ENCODE measurements at regions not wholly inside any gene's neighbourhood (a gene's known extent, or its start where the extent isn't known, plus 50 kb on each side); places are given as distances from the start of the nearest gene placed in this dataset.
A peak's percentile ranks its signal among the peaks of the same experiment; 100 is the strongest.

DNA sequence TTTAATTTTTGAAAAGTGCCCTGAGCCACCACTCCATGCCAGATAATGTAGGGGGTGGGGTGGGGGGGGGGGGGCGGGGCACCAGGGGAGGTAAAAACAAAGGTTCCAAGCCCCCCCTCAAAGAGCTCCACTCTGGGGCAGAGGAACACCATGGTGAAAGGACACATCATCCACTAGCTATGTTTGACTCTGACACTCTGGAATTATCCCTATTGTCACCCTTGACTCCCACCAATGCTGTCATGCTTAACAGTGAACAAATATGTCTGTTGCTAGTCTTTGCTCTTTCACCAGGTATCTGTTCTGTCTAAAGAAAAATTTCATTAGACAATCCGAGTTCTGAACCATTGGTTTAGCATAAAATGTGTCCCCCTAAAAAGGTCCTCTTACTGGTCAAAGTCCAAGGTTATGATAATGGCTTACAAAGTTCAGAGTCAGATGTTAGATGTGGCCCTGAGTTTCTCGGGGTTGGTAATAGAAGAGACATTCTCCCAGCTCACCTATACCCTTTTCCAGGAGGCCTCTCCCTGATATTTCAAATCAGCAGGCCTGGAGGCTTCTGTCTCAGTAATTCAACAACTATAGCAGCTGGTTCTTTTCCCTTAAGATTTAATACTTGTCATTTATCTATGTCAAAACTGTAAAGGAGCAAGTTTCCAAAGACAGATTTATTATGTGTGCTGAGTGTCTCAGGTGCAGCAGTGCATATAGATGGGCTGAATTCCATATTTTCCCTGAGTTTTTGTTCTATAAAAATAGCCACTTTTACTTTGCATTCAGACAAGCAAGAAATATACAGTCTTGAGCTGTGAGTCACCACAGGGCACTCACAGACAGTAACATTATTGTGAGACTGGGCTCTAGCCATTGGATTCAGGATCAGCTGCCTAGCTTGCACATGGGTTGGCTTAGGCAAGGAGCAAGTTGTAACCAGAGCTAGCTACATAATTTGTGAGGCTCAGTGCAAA lies 174.1 kb downstream of the CSNK2A3 start:
- DNase-seq (no peak), ATAC-seq (peak in 1 of 2 donors; percentile 93)
- intact Hi-C loops (cut with DNase I) = no loop called here

DNA sequence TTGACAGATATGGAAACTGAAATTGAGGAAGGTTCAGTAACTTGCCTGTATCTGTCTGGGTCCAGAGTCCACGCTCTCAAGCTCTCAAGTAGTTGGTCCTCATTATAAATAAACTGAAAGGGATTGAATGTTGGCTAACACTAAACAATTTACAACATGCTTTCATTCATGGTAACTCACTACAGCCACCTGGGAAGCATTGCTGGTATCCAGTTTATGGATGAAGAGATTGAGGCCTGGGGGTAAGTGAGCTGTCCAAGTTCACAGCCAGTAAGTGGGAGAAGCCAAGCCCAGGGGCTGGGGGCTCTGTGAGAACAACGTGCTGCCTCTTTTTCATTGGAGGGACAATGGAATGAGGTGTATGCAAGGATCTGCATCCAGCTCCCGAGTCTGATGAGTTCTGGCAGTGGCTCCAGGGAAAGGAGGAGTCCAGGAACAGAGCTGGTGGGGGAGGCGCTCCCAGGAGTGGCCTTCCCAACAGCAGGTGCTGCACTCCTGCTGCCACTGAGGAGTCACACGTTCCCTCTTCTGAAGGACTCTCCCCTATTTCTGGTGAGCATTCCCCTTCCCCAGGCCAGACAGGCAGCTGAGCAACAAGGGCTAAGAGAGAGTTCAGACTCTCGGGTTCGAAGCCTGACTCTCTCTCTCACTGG lies 175.8 kb downstream of the CSNK2A3 start:
- no peak for DNase-seq
- intact Hi-C loops (cut with DNase I) = no loop called here
- ATAC-seq = no peak

DNA sequence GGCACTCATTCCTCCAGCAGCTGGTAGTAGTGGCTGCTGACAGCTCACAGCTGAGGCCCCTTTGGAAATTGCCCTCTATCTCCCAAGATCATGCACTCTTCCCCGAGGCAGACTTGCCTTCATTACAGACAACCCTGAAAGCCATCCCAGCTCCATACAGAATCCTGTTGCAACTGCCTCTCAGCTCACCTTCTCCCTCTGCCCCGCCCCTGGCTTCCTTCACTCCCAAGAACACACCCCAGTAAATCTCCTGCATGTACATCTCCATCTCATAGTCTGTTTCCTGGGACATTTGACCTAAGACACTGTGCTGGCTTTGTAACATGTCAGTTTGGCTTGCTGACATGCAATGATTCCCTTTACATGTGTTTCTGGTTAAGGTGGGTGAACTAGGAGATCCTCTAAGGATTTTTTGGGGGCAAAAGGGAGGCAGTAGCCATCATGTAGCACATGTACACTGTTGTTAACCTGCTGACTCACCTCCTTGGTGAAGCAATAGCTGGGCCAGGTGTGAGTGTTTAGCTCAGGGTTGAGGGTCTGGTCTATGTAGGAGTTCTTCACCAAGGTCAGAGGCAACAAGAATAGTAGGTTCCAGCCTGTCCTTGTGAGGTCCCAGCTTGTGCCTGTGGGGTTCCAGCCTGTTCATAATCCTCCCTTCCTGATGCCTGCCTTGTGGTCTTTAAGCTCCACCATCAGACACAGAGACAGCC lies 179.6 kb downstream of the CSNK2A3 start:
- ATAC-seq = no peak
- DNase-seq = no peak
- intact Hi-C loops (cut with DNase I) = no loop called here

DNA sequence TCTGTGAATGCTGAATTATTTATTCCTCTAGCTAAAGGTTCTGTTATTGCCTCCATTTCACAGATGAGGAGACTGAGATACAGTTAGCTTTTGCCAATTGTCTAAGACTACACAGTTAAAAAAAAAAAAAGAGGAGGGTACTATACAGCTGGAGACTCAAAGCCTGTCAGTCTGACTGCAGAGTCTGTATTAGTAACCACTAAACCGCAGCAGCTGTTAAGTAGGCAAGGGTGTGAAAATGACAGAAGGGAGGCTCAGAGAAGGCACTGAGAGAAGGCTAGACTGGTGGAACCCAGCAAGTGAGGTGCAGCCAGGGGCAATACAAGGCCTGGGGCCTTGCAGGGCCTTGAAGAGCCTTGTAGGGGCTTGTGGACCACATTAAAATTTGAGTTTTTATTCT lies 181.2 kb downstream of the CSNK2A3 start:
- intact Hi-C loops (cut with DNase I) = no loop called here
- DNase-seq (no peak), ATAC-seq (peak; percentile 37 to 61)

DNA sequence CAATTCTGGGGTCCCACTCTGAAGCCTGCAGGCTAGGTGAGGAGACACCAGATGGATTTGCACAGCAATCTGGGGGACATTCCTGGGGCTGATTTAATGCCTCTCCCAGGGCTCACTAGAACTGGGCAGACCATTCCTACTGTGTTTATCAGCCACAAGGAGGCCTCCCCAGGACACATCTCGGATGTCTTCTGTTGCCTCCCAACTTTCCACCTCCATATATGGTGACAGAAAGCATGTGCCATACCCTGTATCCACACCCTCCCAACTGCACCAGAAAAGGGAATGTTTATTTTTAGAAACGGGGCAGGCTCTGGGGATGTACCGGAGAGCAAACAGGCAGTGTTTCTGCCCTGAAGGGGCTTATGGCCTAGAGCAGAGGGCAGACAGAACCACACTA lies 181.8 kb downstream of the CSNK2A3 start:
- DNase-seq (no peak), ATAC-seq (peak; percentile 73 to 84)
- intact Hi-C loops (cut with DNase I) = no loop called here

- DNase-seq (no peak), ATAC-seq (no peak)
- intact Hi-C loops (cut with DNase I) = no loop called here
Observed at GRCh38 chr11:11170352-11171084, 182.5 kb downstream of the CSNK2A3 start.

- ATAC-seq (no peak), DNase-seq (no peak)
- intact Hi-C loops (cut with DNase I) = no loop called here
Observed at GRCh38 chr11:11169715-11170351, 183.2 kb downstream of the CSNK2A3 start.

DNA sequence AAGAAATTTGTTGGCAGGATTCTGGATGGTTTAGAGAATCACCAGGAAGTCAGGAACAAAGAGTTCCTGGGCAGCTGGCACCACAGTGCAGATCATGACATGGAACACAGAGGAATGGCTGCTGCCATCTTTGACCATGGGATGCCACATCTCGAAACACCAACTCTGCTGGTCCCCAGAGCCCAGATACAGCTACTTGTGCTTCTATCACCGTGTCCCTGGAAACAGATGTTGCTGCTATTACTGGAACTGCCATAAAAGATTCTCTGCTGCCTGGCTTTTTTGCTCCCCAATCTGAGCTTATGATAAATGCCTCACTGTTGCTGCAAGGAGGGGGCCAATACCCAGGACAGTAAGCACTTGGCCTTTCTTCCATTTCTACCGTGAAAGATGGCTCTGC lies 185.2 kb downstream of the CSNK2A3 start:
- intact Hi-C loops (cut with DNase I) = no loop called here
- no peak for ATAC-seq
- DNase-seq = no peak

DNA sequence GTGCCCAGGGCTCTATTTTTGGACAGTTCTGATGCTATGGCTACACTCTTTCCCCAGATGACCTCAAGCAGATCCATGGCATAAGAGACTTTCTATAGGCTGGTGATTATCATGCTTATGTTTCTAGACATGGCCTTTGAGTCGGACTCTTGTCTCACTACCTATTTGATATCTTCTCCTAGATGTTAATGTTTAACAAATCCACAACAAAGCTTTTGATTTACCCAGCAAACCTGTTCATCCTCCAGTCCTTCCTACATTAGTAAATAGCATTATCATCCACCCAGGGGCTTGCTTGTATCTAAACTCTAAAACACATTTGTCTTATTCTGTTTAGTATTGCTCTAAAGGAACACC lies 188.7 kb downstream of the CSNK2A3 start:
- ATAC-seq (no peak), DNase-seq (no peak)
- intact Hi-C loops (cut with DNase I) = no loop called here

DNA sequence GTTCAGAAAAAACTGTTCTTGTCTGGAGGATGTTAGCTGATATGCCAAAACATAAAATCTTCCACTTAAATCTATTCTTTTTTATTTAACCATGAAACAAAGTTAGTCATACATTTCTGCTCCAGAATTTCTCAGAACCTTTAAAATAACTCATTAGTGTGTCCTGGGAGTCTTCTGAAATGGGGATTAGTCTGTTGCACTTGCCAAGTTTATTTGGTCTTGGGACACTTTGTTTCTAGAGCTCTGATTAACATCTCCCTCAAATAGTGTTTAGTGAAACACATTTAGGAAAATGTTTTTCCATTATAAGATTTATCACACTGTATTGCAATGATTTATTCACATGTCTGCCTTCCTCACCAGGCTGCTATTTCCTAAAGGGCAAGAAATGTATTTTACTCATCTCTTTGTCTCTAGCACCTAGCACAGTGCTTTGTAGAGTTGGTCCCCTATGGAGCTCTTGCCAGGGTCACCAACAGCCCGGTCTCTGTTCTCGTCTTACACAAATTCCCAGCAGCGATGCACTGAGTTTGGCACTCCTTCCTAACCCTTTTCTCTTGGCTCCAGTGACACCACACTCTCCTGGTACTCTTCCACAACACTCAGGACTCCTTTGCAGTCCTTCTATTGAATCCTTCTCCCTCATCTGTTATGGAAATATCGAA lies 189.2 kb downstream of the CSNK2A3 start:
- ATAC-seq = no peak

DNA sequence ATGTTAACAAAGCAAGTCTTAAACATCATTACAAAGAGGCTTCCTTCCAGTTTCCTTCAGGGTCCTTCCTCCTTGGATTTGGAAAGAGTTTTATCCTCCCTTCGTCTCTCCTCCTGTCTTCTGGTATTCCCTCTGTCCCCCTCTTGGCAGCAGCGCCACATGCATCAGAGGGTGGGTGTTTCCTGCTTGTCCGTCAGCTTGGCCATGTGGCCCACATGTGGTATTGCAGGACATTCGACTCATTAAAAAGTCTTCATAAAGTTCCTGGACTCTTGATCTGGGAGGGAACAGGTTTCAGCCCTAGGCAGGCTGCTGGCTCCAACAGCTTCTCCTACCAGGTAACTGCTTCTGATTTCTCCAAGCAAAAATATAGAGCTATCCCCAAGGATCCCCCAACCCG lies 189.8 kb downstream of the CSNK2A3 start:
- ATAC-seq (peak in 1 of 2 donors; percentile 19), DNase-seq (no peak)
- intact Hi-C loops (cut with DNase I) = no loop called here

More for the DNA sequence above, 189.2 kb downstream of the CSNK2A3 start:
- DNase-seq = no peak
- intact Hi-C loops (cut with DNase I) = no loop called here

GRCh38 chr11:11157185-11157584 lies 195.9 kb downstream of the CSNK2A3 start:
- intact Hi-C loops (cut with DNase I) = loop anchor here in 1 of 2 donors (5.0 kb wide), 2 partner anchors 120 to 620 kb away; no protein-coding TSS in a partner anchor
- ATAC-seq (peak in 1 of 2 donors; percentile 70), DNase-seq (peak; percentile 41)

- ATAC-seq (no peak), DNase-seq (no peak)
- intact Hi-C loops (cut with DNase I) = loop anchor here in 1 of 2 donors (5.0 kb wide), 2 partner anchors 119 to 621 kb away; no protein-coding TSS in a partner anchor
Observed at GRCh38 chr11:11155962-11156815, 196.9 kb downstream of the CSNK2A3 start.

DNA sequence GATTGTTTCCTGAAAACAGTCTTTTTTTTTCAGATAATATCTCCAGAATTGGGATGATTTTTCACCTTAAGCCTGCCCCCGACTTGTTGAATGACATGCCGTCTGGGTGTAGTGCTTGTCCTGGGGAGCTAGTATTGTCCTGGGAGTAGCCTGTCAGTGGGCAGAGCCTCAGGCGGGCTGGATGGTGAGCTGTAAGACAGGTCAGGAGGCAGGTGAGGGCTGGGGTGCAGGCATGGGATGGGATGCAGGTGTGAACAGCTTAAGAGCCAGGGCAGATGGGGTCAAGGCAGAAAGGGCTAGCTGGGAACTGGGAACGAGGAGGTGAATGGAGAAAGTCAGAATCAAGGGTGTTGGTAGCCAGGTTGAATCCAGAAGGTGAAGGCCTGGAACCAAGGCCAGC lies 200.2 kb downstream of the CSNK2A3 start:
- no peak for ATAC-seq
- intact Hi-C loops (cut with DNase I) = no loop called here
- DNase-seq = no peak

DNA sequence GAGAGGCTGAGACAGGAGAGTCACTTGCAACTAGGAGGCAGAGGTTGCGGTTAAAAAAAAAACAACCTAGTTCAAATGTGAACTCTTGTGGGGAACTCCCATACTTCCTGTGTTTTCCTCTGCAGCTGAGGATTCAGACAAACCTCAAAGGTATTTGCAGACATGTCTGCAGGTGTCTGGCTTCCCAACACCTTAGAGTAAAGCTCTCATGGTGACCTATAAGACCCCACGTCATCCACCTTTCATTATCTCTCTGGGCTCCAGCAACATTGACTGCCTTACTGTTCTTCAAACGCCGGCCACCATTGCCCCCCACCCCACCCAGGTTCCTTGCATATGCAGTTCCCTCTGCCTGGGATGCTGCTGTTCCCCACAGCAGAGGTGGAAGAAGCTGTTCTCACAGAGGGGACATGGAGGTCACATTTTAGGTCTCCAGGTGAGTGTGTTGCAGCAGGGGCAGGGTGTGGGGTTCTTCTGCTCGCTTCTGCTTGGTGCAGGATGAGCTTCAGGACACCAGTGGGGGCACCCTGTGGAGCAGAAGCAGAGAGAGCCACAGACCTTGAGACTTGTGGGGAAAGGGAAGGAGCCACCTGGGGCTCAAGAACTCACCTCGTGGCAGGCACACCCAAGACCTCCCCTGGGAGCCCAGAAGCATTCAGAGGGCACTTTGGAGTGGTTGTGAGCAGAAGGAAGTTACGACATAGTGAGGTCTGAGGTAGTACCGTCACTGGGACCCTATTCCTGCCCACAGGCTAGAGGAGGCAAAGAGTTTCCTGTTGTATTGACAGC lies 203.2 kb downstream of the CSNK2A3 start:
- DNase-seq = no peak
- intact Hi-C loops (cut with DNase I) = no loop called here
- no peak for ATAC-seq

GRCh38 chr11:11148596-11148995 lies 204.5 kb downstream of the CSNK2A3 start:
- intact Hi-C loops (cut with DNase I) = no loop called here
- peak in 1 of 2 donors; percentile 5 for ATAC-seq
- DNase-seq = no peak

All from left cardiac atrium (tissue), 4 donors.